Psoas muscle (tissue), 7 donors: ENCODE measurements at regions not wholly inside any gene's neighbourhood (a gene's known extent, or its start where the extent isn't known, plus 50 kb on each side); places are given as distances from the start of the nearest gene placed in this dataset.

ENCODE experiments used
- ATAC-seq, 4 donors: fragments of 200-7000 bp; cut with Tn5 transposase; one replicate each; pipeline ENCODE4 v1.9.1; 2020; ENCODE audit warnings: moderate library complexity in 3 of 4, mild to moderate bottlenecking in 2 of 4
- DNase-seq, 2 donors: peaks; one replicate each; pipeline ENCODE4 v3.0.0-alpha.2; 2020
- H3K27ac ChIP-seq: fragments of 200-600 bp; one replicate; pipeline ENCODE4 v1.8.0; 2022
- H3K27me3 ChIP-seq, 3 donors: fragments of 200-600 bp in 1 of 3; one replicate each; pipeline versions ENCODE4 v1.6.1 to v1.8.0; 2013 to 2022; ENCODE audit warnings: low read length in 2 of 3, mild to moderate bottlenecking in 2 of 3, moderate library complexity in 1 of 3; ENCODE audit not compliant: insufficient read depth in 3 of 3
- H3K36me3 ChIP-seq, 2 donors: fragments of 200-600 bp in 1 of 2; one replicate each; pipeline versions ENCODE4 v1.6.1 to v1.8.0; 2013 to 2022; ENCODE audit warnings: low read depth in 1 of 2, mild to moderate bottlenecking in 1 of 2, moderate library complexity in 1 of 2; ENCODE audit not compliant: insufficient read depth in 1 of 2
- H3K4me1 ChIP-seq: fragments of 200-600 bp; one replicate; pipeline ENCODE4 v1.8.0; 2022
- H3K4me3 ChIP-seq: fragments of 200-600 bp; one replicate; pipeline ENCODE4 v1.8.0; 2022; ENCODE audit warnings: mild to moderate bottlenecking
- H3K9me3 ChIP-seq: fragments of 200-600 bp; one replicate; pipeline ENCODE4 v1.8.0; 2022
- CTCF ChIP-seq: fragments of 200-600 bp; IDR thresholded peaks from one replicate; pipeline ENCODE4 v1.8.0; 2022; ENCODE audit warnings: antibody characterized with exemption
- WGBS, 3 donors: extraction: QIAGEN DNeasy Blood & Tissue Kit; methylation state at CpG; one replicate each; pipeline versions ENCODE4 v1.1.6 to v1.1.7; 2013; 5-methylcytosine and 5-hydroxymethylcytosine counted together
- intact Hi-C, 2 donors: fragments of 100-400 bp; cut with DNase I; formaldehyde crosslinking; loops; one replicate each; pipeline versions ENCODE4 v1.11.0 to v1.14.2; 2022
- donor health status: healthy with polysubstance abuse.
- donor health status: DM: no; HTN: no; CAD: no; lungs with moderate emphysema.
- donor health status: Bipolar disorder and iron deficiency.
- donor health status: healthy.
- donor health status: DM: yes; HTN: yes; CAD: no.
- donor health status: DM: no; HTN: no; CAD: no.
- donor health status: DM: yes; HTN: yes; CAD: no.

- H3K27me3 ChIP-seq: no peaks in the 10 kb centered on the region
- no peak overlapping the region for H3K4me3 ChIP-seq
- no peak for TF ChIP-seq CTCF
- H3K27ac ChIP-seq: no peak overlapping the region
- no peaks in the 10 kb centered on the region for H3K36me3 ChIP-seq
- intact Hi-C loops: no loop called here
- no peaks in the 10 kb centered on the region for H3K4me1 ChIP-seq
- ATAC-seq (no peak), DNase-seq (no peak)
- WGBS, 3 donors: 93 to 97% (median 95%) methylated on average over 3 of the region's 3 CpGs
- H3K9me3 ChIP-seq: no peaks in the 10 kb centered on the region
Measured at GRCh38 chr1:72848997-72849396, 566.7 kb upstream of the NEGR1 start.

GRCh38 chr1:72847651-72848050 lies 565.3 kb upstream of the NEGR1 start:
- Histone ChIP-seq H3K36me3 (no peaks in the 10 kb centered on the region), H3K27ac (no peak overlapping the region), H3K27me3 (no peaks in the 10 kb centered on the region), H3K4me3 (no peak overlapping the region), H3K9me3 (no peaks in the 10 kb centered on the region), H3K4me1 (no peaks in the 10 kb centered on the region)
- no peak for DNase-seq
- intact Hi-C loops: no loop called here
- TF ChIP-seq CTCF: no peak
- 56 to 63% (median 59%) methylated on average over 3 of the region's 3 CpGs for WGBS, 3 donors
- ATAC-seq: no peak

- Histone ChIP-seq H3K4me3 (no peak overlapping the region), H3K4me1 (no peaks in the 10 kb centered on the region), H3K36me3 (no peaks in the 10 kb centered on the region), H3K27ac (no peak overlapping the region), H3K27me3 (no peaks in the 10 kb centered on the region), H3K9me3 (no peaks in the 10 kb centered on the region)
- intact Hi-C loops: no loop called here
- DNase-seq (no peak), ATAC-seq (no peak)
- no peak for TF ChIP-seq CTCF
- 37 to 57% (median 42%) methylated on average over 2 of the region's 2 CpGs for WGBS, 3 donors
Measured at GRCh38 chr1:72846476-72847278, 564.3 kb upstream of the NEGR1 start.

- no peak for TF ChIP-seq CTCF
- H3K36me3 ChIP-seq: no peaks in the 10 kb centered on the region
- no peak overlapping the region for H3K4me3 ChIP-seq
- ATAC-seq (no peak), DNase-seq (no peak)
- no peak overlapping the region for H3K27ac ChIP-seq
- H3K4me1 ChIP-seq: no peaks in the 10 kb centered on the region
- no peaks in the 10 kb centered on the region for H3K27me3 ChIP-seq
- no peaks in the 10 kb centered on the region for H3K9me3 ChIP-seq
- intact Hi-C loops: no loop called here
Measured at GRCh38 chr1:72845981-72846380, 563.6 kb upstream of the NEGR1 start.

- no peaks in the 10 kb centered on the region for H3K9me3 ChIP-seq
- TF ChIP-seq CTCF: no peak
- WGBS, 3 donors: 80 to 86% (median 81%) methylated on average over 4 of the region's 4 CpGs
- no peaks in the 10 kb centered on the region for H3K27me3 ChIP-seq
- DNase-seq (no peak), ATAC-seq (no peak)
- no peak overlapping the region for H3K27ac ChIP-seq
- H3K4me3 ChIP-seq: no peak overlapping the region
- H3K36me3 ChIP-seq: no peaks in the 10 kb centered on the region
- intact Hi-C loops: no loop called here
- H3K4me1 ChIP-seq: no peaks in the 10 kb centered on the region
Measured at GRCh38 chr1:72845381-72845780, 563.0 kb upstream of the NEGR1 start.
